HTR-8/SVneo (cell line): ENCODE measurements at regions not wholly inside any gene's neighbourhood (a gene's known extent, or its start where the extent isn't known, plus 50 kb on each side); places are given as distances from the start of the nearest gene placed in this dataset.

Experiments
- DNase-seq: peaks from one replicate; pipeline ENCODE4 v3.0.0; 2011; ENCODE audit warnings: low spot score, mixed read lengths; ENCODE audit not compliant: insufficient read length
- FAIRE-seq: peaks from 2 replicates; lab custom pipeline; 2011; peaks lifted over from hg19 to GRCh38; lab: Jason Lieb, UNC

DNA sequence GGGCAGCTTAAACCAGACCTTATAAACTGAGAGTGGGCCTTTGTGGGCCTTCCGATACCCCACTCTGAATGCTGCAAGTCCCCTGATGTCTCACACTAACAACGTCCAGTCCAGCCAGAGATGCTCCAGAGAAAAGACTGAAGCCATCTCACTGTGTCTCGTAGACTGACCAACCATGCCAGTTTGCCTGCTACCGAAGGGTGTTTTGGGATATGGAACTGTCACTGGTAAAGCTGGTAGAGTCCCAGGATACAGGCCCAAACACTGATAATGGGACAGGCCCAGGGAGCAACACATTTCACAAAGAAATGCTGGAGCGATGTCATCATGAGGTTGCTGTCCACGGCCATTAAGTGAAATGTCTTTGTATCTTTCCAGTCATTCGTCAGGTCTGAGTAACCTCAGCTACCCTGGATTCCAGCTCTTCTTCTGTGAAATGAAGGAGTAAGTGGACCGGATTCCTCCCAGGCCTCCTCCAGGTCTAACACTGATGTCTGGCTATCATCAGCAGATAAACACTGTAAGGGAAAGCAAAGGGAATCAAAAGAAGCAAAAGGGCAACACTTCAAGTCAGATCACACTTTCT is 81.6 kb downstream of the SLC5A7 start:
- FAIRE-seq: no peak
- no peak for DNase-seq

DNA sequence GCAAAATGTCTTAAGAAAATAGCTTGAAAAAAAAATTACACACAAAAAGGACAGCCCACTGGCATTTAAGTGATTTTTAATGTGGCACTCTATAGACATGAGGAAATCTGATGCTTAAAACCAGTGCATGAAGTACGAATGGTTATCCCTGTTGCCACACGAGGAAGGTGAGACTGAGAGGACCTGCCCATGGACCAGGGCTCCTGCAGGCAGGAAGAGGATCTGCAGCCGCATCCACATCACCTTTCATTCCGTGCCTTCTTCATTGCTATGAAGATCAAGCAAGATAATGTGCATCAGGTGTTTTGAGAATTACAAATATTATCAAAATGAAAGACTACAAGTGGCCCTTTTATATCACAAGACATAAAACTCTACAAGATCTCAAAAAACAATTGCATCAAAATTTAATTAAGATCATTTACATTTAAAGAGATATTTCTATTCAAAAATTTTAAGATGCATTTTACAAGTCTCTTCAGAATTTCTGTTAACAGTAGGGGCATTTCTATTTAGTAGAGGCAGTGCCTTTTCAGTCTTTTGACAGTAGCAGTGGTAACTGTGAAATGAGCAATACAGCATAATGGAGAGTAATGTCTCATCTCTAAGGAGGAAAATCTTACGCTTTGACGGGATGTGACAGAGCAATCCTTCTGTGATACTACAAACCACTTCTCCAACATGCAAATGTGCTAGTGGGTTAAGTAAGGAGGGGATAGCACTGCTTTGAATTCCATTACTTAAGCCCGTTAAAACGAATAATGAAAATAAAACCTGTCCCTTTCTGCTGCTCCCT is 83.4 kb downstream of the SLC5A7 start:
- DNase-seq (no peak), FAIRE-seq (no peak)

DNA sequence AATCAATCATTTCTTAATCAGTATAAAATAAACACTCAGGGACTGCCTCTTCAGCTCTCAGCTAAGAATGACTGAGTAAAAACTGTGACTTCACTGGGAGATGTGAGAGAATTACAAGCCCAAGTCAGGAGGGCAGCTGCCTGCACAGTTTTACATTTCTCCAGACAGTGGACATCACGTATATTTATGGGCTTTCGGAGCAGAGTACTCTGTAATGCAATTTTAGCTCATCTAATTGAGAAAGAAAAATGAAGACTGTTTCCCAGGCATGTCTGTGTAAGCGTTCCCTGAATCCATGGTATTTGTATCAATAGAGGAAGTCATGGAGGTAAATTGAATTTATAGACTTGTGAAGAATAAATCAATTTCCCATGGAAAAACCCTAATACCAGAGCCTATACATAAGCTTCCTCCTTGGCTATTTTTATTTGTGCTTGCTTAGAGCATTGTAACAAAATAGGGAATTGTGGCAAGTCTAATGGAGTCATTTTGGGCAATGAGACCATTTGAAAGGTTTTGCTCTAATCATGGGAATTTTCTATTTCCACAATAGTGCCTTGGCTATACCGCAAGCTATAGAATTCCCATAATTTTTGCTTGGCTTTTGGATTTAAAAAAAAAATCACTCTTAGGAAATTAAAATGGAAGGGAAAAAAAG is 87.2 kb downstream of the SLC5A7 start:
- FAIRE-seq (no peak), DNase-seq (no peak)

- DNase-seq (no peak), FAIRE-seq (no peak)
These were observed 87.8 kb downstream of the SLC5A7 start for GRCh38 chr2:108074150-108074549.

DNA sequence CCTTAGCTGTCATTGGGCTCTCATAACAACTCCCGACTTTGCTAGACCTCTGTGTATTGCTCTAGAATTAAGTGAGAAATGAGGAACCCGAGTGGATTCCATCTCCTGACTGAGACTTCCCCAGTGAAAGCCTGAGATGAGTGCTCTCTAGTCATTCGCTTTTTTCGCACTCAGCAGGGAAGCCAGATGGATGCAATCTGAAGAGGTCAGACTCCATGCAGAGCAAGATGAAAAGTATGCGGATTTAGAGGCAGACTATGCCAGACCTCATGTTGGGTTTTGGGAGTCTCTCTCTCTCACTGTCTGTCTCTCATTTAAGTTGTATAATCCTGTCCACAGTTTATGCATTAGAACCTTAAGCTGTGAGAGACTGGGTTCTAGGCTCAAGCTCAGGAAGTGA is 88.6 kb downstream of the SLC5A7 start:
- no peak for DNase-seq
- FAIRE-seq: no peak

- FAIRE-seq: no peak
- DNase-seq: no peak
These were observed 90.2 kb downstream of the SLC5A7 start for GRCh38 chr2:108076527-108076926.

GRCh38 chr2:108079736-108080135 is 93.4 kb downstream of the SLC5A7 start:
- DNase-seq (no peak), FAIRE-seq (no peak)

DNA sequence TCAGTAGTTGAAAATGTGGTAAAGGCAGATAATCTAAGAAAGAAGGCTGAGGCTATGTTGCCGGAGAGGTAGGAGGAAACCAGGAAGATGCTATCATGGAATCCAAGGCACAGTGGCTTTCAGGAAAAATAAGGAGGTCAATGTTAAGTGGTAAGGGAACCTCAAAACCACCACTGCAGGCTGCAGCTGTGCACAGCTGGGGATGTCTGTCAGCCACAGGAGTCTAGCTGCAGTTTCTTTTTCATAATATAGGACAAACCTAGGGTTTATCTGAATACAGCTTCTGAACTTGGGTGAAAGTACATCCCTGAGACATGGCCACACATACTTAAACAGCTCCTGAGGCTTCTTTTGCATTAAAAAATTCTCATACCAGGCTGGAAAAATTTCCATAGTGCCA is 93.9 kb downstream of the SLC5A7 start:
- no peak for DNase-seq
- no peak for FAIRE-seq

DNA sequence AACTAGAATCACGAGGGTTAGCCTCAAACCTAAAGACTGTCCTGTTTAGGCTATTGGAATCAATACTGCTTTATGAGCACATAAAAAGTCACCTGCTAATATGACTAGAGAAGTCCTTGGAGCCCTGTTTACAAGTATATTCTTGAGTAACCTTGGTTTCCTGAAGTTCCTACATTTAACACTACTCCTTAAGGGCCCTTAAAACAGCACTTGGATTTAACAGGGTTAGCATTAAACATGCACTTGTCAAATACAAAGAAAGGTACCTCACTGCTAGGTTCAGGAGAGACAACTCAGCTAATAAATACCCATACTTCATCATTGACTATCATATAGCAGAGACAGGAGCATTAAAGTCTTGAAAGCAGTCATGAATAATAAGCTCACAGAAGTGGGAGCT is 96.7 kb downstream of the SLC5A7 start:
- no peak for DNase-seq
- no peak for FAIRE-seq

DNA sequence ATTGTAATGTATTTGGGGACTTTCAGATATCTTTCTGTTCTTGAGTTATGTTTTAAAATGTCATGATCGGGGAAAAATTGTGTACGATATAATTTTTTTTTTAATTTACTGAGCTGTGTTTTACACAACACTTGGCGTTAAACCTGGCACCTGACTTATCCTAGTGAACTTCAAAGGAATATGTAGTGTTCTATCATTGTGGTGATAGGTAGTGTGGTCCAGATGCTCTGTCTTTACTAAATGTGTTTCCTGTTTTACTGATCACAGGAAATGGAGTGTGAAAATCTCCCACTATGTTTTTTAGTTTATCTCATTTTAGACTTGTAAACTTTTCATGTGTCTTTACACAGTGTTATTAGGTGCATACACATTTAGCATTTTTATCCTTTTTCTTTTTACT is 98.0 kb downstream of the SLC5A7 start:
- no peak for DNase-seq
- no peak for FAIRE-seq

DNA sequence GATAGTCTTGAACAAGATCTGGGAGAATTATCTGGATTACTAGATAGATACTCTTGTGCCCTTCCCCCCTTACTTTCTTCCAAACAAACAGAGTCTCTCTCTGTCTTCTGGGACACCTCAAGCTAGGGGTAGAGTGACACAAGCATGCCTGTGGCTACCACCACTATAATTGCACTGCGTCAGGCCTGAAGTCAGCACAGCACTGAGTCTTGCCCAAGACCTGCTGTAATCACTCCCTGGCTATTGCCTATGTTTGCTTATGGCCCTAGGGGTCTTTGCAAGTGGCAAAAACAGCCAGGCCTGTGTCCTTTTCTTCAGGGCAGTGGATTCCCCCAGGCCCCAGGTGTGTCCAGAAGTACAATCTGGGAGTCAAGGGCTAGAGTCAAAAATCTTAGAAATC is 106.6 kb downstream of the SLC5A7 start:
- no peak for DNase-seq
- FAIRE-seq: no peak

- no peak for DNase-seq
- FAIRE-seq: no peak
These were observed 115.2 kb downstream of the SLC5A7 start for GRCh38 chr2:108101481-108101880.

GRCh38 chr2:108106731-108107130 is 120.4 kb downstream of the SLC5A7 start:
- FAIRE-seq (no peak), DNase-seq (no peak)

- DNase-seq (no peak), FAIRE-seq (no peak)
These were observed 125.6 kb downstream of the SLC5A7 start for GRCh38 chr2:108111936-108112335.

DNA sequence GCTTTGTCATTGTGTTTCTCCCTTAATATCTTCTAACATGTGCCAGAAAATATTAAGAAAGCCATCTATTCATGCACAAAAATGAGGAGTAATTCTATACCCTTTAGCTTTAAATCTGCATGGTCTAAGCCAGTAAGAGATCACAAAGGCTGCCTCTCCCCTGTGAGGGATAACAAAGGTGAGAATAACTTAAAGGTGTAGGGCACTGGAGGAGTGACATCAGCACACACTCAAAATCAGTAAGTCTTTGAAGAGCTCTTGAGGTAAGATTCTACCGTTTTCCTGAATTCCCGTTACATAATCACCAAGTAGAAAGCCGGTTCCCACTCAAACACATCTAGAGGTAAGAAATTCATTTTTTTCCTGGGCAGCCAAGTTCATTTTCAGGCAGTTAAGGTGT is 123.9 kb upstream of the SULT1C3 start:
- FAIRE-seq (no peak), DNase-seq (no peak)

- DNase-seq (no peak), FAIRE-seq (no peak)
These were observed 120.8 kb upstream of the SULT1C3 start for GRCh38 chr2:108118996-108119395.

DNA sequence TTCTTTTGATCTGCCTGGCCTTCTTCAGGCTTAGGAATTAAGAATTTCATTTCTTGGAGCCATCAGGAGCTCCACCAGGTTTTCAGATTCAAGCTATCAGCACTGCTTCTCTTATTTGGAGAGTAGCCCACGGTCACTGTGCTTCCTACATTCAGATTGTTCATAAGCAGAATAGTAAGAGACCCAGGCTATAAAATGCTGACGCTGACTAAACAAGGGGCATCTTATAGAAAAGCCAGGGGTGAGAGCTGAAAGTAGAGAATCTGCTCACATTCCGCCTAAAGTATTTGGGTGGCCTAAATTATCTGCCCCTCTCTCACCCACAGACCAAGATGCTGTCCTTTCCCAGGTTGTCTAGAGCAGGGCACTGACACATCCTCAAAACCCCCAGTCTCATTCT is 120.3 kb upstream of the SULT1C3 start:
- no peak for FAIRE-seq

GRCh38 chr2:108124736-108125495 is 114.9 kb upstream of the SULT1C3 start:
- DNase-seq (no peak), FAIRE-seq (no peak)

More for the DNA sequence above, 120.3 kb upstream of the SULT1C3 start:
- DNase-seq: no peak

DNA sequence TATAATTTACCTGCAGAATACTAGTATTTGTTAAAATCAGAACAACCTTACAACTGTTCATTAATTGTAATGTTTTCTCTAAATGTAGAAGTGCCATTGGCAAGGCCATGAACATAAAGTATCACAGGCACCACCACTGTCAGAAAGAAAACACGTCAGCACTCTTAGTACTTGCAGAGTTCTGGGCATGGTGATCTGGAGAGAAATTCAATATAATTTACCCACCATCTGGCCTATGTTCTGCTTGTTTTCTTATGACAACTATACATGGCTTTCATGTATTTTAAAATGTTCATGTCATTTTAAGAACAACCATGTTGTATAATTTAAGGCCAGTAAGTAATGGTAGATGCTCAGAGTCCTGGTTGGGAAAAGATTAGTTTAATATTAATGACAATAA is 114.2 kb upstream of the SULT1C3 start:
- DNase-seq: no peak
- no peak for FAIRE-seq

DNA sequence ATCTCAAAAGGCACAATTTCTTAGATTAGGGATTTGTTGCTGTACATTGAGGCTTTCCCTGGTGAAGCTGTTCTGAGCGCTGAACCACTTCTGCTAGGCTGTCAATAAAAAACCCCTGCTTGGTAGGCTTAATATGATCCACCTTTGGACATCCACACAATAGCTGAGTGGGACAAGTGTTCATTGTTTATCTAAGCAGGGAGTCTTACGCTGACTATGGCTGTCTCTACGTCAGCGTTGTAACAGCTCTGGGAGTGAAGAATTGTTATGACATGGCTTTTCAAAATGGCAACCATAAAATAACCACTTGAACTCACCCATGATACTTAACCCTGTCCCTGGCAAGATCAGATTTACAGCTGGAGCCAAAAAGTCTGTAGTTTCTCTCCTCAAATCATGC is 111.5 kb upstream of the SULT1C3 start:
- DNase-seq (no peak), FAIRE-seq (no peak)

DNA sequence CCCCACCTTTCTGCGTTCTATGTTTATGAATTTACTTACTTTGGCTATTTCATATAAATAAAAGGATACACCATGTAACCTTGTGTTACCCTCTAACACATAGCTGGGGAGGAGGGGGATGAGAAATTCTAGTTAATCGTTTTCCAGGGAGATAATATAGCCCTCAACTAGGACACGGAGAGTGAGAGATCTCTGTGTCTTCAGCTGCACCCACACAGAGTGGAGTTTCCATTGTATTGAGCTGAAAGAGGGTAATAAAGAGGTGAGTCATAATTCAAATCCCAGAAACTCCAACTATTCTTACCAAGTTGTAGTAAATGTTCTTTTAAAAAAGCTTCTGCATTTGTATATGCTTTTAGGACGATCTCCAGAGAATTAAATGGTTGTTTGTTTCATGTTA is 110.1 kb upstream of the SULT1C3 start:
- DNase-seq (no peak), FAIRE-seq (no peak)
